GM19463 (cell line): ENCODE measurements at regions not wholly inside any gene's neighbourhood (a gene's known extent, or its start where the extent isn't known, plus 50 kb on each side); places are given as distances from the start of the nearest gene placed in this dataset.

Experiments
- ATAC-seq: cut with Tn5 transposase; IDR thresholded peaks from one replicate; pipeline ENCODE4 v1.9.1; 2021; ENCODE audit warnings: mild to moderate bottlenecking, moderate library complexity; ENCODE audit not compliant: unreplicated experiment

DNA sequence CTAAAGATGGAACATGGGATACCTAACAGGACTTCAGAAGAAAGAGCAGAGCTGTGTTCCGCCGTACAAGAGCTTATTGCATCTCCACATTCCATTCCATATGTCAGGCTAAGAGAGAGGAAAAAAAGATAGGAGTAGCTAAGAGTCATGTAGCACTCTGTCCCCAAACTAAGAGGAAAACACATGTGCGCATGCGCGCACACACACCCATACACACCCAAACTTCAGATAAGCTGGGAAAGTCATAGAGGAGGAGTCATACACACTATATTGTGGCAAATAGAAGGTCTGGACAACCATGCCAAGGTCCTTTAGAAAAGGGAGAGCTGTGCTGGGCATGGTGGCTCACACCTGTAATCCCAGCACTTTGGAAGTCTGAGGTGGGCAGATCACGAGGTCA is 132.4 kb downstream of the RAB11FIP2 start:
- ATAC-seq: no peak

DNA sequence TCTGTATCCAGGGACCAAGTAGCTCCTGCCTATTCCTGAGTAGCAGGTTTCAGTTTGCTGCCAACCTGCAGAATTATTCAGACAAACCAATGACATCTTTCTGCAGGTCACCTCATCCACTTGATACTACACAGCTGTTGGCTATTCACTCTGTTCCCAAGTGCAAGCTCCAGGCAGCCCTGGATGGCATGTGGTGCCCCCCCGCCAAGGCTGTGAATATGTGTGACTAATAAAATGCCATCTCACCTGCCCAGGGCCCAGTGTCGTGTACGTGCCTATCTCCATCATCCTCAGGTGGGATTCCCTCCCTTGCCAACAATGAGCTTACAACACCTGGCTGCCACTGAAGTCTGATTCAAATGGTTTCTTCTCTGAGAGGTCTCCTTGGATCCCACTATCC is 125.8 kb downstream of the RAB11FIP2 start:
- no peak for ATAC-seq

DNA sequence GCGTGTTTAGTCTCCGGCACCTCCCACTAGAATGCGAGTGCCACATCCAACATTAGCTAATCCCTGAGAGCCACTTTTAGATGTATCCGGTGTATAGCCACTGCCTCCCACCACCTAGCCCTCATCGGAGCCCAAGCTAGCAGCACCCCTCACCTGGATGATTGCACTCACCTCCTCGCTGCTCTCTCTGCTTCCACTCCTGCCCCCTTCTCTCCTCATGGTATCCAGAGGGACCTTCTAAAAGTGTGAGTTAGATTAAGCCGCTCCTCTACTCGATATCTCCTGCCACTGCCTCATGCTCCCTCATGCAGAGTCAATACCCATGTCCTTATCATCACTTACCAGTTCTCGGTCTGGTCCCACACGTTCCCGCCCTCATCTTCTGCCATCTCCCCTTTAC is 125.3 kb downstream of the RAB11FIP2 start:
- no peak for ATAC-seq

DNA sequence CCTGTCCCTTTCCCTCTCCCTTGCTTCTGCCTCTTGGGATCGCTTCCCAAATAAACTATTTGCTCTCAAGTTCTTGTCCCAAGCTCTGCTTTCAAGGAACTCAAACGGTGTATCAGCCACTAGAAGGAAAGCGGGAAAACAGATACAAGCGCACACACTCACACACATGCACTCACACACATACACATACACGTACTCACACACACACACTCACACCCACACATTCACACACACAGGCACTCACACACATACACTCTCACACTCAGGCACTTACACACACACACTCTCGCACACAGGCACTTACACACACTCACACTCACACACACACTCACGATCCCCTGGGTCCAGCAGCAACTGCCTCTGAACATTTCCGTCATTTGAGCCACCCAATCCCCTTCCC is 121.9 kb downstream of the RAB11FIP2 start:
- no peak for ATAC-seq

DNA sequence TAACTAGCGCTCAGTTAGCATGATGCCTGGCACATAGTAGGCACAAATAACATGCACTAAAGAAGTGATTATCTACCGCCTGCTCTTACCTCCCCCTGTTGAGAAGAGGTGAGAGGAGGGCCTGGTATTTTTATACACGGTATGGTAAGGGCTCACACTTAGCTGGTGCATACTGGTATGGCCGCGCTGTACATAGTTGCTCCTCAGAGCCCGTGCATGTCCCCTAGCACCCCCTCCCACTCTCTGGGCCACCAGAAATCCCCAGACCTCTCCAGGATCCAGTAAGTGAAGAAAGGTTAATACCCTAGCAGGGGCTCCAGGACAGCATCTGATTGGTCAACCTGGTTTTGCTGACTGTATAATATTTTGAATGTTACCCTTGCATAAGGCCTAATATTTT is 121.4 kb downstream of the RAB11FIP2 start:
- ATAC-seq: no peak

DNA sequence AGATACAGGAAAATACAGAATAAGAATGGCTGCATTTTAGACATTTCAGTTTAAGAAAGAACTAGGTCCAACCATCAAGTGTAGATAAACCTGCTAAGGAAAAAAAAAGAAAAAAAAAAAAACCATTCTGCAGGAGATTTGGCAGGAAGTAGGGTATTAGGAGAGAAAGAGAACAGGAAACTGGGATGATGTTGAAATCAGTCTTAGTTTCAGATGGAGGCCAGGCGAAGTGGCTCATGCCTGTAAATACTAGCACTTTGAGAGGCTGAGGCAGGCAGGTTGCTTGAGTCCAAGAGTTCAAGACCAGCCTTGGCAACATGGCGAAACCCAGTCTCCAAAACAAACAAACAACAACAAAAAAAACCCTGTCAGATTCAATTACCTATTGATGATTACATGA is 120.2 kb downstream of the RAB11FIP2 start:
- no peak for ATAC-seq

DNA sequence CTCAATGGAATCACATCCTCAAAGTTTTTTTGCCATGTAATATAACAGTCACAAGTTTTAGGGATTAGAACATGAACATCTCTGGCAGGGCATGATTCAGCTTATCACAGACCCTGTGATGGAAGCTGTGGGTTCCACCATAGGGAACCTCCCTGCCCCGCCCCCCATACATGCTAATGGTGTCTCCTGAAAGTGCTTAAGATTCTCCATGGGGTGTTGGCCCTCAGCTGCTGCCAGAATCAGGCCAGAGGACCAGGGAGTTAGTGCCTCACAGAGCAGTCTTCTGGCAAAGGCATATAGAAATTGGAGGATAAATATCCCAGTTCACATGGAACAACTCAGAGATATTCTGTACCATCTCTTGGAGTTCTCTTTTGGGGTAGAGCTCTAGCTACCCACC is 119.4 kb downstream of the RAB11FIP2 start:
- no peak for ATAC-seq

DNA sequence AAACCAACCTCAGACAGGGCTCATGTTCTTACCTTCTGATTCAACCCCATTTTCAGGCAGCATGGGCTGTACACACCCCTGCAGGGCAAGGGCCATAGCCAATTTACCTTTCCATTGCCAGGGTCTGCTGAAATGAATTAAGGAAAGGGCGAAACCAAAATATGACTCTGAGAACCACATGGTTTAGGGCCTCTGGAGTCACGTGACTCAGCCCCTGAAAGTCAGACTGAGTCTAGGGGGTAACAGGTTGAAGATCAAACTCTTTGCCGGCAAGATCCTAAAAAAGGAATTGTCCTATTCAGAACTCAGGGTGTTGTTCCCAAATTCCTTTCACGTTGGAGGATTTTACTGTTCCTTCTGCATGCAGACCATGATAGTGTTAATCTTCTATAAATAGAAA is 118.9 kb downstream of the RAB11FIP2 start:
- no peak for ATAC-seq

DNA sequence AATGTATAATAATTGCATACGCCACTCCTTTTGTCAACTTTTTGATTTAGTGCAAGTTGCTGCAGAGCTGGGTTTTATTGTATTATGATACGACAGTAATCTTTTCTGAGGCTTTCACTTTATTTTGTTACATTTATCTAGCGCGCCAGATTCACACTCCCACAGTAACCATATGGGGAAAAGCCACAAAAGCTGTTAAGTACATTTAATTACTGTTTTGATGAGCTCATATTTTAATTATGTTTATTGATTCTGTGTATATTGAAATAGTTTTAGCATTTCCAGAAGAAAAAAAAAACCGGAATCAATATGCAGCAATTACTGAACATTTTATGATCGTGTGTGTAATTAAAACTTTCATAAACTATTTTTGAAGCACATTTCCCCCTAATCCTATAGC is 118.5 kb downstream of the RAB11FIP2 start:
- ATAC-seq: no peak

DNA sequence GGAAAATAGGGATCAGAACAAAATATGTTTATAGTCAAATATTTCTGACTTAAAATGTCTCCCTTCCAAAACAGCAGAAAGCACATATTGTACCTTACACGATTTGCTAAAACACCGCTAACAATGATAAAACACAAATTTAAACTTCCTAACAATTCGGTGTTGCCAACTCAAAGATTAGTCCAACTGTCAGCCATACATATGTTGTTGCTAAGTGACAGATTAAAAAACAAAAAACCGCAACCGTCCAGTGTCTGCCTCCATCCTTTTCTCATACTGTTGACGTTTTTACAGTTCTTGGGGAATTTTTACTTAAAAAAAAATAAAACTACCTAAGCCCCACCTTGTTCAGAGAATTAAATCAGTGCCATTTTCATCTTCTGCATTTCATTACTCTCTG is 118.0 kb downstream of the RAB11FIP2 start:
- ATAC-seq: no peak

DNA sequence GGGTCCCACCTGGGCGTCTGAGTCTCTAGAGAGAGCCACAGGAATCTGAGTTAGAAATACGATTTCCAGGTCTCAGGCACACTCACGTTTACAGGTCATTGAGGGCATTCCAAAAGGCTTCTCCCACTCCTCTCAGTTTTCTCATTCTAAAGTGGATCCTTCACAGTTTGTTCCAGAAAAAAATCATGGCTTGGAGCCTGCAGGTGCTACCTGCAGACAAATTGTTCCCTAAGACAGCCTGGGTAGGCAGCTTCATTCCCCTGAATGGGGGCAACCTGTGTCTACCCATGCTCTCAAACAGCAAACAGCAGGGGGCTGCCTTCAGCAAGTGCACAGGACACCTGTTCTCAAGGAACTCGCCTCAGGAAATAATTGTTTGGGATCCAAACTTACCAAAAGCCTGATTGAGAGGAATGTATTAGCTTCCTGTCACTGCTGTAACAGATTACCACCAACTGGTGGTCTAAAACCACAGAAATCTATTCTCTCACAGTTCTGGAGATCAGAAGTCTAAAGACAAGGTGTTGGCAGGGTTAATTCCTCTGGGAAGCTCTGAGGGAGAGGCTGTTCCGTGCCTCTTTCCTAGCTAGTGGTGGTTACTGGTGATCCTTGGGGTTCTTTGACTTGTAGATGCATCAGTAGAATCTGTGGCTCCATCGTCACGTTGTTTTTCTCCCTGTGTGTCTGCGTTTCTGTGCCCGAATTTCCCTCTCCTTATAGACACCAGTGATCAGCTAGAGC is 117.2 kb downstream of the RAB11FIP2 start:
- ATAC-seq: no peak

DNA sequence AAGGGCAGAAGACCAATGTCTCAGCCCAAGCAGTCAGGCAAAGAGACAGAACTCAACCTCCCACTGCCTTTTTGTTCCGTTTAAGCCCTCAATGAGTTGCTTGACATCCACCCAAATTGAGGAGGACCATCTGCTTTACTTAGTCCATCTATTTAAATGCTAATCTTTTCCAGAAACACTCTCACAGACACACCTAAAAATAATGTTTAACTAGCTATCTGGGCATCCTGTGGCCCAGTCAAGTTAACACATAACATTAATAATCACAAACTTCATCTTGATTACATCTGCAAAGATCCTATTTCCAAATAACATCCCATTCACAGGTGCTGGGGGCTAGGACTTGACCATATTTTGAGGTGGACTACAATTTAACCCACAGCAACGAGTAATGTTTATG is 115.7 kb downstream of the RAB11FIP2 start:
- ATAC-seq: no peak

DNA sequence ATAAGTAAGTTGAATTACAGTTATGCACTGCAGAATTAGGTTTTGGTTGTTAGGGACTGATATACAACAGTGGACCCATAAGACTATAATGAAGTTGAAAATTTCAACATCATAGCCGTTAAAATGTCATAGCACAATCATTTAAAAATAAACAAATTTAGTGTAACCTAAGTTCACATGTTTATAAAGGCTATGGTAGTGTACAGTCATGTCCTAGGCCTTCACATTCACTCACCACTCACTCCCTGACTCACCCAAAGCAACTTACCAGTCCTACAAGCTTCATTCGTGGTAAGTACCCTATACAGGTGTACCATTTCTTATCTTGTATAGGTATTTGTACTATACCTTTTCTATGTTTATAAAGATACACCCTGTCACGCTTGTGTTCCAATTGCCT is 113.7 kb downstream of the RAB11FIP2 start:
- ATAC-seq: no peak

DNA sequence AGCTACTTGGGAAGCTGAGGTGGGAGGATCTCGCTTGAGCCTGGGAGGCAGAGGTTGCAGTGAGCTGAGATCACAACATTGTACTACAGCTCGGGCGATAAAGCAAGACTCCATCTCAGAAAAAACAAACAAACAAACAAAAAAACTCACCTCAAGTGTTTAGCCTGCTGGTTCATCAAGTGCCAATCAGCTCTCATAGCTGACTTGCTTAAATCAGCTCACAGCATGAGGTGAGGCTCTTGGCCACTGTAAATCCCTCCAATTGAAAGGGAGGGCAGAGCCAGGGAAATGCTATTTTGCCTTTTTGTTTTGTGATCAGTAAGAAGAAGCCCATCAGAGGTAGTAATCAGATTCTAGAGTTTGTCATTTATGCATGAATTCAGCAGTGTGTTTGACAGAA is 112.3 kb downstream of the RAB11FIP2 start:
- no peak for ATAC-seq

DNA sequence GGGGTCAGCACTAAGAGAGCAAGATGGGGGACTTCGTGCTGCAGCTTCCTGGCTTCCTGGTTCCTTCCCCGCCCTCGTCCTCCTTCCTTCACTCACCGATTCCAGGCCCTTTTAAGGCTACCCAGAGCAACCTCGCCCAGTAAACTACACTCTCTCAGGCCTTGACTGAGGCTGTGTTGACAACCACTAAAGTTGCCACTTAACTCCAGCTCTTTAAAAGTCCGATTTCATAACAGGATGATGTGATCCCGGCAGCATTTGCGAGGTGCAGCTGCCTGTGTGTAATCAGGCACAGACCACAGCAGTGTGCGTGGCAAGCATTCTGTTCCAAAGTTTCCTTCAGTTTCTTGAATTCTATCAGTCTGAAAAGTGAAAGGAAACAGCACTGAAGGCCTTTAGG is 110.6 kb downstream of the RAB11FIP2 start:
- no peak for ATAC-seq

DNA sequence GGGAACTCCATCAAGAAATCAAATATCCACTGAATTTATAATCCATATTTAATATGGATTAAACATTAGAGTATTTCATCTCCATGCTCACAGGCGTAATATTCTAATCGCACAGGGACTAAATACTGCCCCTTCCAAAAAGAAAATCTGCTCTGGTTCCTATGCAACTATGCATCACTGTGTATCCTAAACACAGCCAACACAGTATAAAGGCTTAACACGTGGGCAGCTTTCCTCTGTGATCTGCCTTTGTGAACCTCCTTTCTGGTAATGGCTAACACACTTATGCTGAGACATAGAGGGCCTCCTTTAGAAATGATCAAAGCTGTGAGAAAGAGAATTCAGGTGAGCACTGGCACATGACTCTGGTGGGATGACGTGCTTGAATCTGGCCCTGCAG is 110.2 kb downstream of the RAB11FIP2 start:
- ATAC-seq: no peak

DNA sequence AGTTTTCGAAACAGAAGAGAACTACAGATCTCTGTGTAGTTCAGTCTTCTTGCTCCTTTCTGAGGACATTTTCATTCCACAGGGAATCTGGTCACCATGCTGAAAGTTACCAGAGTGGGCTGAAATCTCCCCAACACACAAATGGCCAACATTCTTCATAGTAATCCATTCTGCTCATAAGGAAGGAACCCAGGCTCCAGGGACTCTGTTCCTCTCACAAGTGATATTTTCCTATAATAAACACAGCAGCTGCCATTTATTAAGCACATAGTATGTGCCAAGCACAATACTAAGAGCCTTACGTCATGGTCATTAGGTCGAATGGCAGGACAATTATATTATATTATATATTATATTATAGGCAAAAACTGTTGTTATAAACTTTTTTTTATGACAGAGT is 109.8 kb downstream of the RAB11FIP2 start:
- no peak for ATAC-seq

DNA sequence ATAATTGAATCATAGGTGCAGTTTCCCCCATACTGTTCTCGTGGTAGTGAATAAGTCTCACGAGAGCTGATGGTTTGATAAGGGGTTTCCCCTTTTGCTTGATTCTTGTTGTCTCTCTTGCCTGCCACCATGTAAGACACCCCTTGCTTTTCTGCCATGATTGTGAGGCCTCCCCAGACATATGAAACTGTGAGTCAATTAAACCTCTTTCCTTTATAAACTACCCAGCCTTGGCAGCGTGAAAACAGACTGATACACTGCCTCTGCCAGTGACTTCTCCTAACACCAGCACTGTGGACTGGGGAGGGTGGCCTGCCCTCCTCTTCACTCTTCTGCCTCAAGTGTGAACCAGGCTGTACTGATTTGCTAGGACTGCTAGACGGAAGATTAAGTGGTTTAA is 108.6 kb downstream of the RAB11FIP2 start:
- ATAC-seq: no peak

DNA sequence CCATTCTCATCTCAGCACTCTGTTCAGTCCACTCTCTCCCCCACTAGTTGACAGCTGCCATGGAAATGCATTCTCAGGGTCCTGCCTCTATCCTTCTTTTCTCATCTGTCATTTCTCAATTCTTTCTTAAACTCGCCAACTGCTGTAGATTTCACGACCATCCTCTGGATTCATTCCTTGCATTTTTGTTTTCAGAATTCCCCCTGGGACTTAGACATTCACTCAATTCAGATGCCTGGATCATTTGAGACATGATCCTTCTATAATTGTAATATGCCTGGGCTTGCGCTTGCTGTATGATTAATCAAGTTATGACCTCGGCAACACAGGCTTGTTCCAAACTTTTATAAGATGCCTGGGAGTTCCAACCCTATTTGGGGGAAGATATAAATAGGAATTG is 104.5 kb downstream of the RAB11FIP2 start:
- no peak for ATAC-seq

DNA sequence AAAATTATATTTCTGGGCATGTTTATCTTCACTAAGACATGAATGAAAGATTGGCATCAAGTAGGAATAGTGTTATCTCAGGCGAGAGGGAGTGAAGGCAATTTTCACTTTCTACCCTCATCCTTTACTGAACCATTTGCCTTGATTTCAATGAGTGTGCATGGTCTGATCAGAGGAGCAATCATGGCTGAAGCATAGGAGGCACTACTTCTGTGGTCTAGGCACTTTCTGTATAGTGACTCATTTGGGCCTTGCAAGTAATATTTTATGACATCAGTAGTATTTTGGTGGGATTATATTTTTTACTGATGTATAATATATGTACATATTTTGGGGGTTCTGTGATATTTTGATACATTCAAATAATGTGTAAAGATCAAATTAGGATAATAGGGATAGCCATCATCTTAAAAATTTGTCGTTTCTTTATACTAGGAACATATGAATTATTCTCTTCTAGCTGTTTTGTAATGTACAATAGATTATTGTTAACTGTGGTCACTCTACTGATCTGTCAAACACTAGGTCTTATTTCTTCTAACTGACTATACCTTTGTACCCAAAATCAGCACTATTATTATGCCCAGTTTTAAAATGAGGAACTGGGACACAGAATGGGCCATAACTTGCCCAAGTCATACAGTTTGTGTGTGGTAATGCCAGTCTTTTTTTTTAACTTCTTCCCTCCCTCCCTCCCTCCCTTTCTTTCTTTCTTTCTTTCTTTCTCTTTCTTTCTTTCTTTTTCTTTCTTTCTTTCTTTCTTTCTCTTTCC is 101.9 kb downstream of the RAB11FIP2 start:
- ATAC-seq: no peak

DNA sequence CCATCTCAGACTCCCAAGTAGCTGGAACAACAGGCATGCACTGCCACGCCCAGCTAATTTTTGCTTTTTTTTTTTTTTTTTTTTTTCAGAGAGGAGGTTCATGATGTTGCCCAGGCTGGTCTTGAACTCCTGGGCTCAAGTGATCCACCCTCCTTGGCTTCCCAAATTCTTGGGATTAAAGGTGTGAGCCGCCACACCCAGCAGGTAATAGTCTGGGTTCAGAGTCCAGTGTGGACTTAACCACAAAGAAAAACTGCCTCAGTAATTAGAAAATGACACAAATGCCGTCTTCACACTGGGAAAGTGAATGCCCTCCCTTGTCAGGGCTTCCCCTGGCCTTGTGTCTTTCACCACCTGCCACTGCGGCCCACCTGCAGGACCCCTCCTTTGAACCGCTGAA is 101.1 kb downstream of the RAB11FIP2 start:
- no peak for ATAC-seq

DNA sequence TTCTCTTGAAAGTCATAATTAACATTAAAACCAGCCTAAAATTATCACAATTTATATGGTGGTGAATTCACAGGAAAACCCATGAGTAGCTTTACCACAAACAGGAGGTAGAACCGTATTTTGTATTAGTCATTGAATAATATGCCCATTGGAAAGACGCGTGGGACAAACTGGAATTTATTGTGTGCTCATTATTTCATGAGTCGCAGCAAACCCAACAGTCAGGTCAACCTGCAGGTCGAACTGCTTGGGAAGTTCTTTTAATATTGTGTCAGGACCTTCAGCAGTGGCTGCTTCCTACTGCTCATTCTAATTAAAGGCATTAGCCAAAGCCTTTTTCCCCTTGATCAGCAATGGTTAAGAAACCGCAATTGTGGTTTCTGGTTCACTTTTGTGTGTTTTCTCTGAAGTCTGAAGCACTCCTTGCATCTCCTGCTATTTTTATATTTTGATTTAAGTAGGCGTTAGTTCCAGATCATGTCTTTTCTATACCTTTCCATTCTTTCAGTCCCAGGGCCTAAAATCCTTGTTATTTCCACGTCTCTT is 100.1 kb downstream of the RAB11FIP2 start:
- no peak for ATAC-seq
